Posterior vena cava (tissue), 2 donors: ENCODE measurements at regions not wholly inside any gene's neighbourhood (a gene's known extent, or its start where the extent isn't known, plus 50 kb on each side); places are given as distances from the start of the nearest gene placed in this dataset.
A peak's percentile ranks its signal among the peaks of the same experiment; 100 is the strongest.

Experiments used
- DNase-seq: peaks from one replicate; pipeline ENCODE4 v3.0.0-alpha.2; 2020; ENCODE audit warnings: low spot score
- intact Hi-C, 2 donors: fragments of 100-400 bp; cut with DNase I; formaldehyde crosslinking; loops; one replicate each; pipeline versions ENCODE4 v1.14.1 to v1.14.2; 2022 to 2023
- donor health status: DM: yes; HTN: yes; CAD: no.
- donor health status: DM: yes; HTN: yes; CAD: no.

GRCh38 chr5:39519079-39519478 lies 94.3 kb upstream of the DAB2 start:
- DNase-seq, result no peak
- intact Hi-C loops, result no loop called here

- intact Hi-C loops, result no loop called here
- DNase-seq, result no peak
Measured at GRCh38 chr5:39518516-39518915, 93.7 kb upstream of the DAB2 start.

GRCh38 chr5:39517800-39518199 lies 93.0 kb upstream of the DAB2 start:
- intact Hi-C loops, result no loop called here
- DNase-seq, result no peak

GRCh38 chr5:39515881-39516280 lies 91.1 kb upstream of the DAB2 start:
- DNase-seq, result no peak
- intact Hi-C loops, result no loop called here

GRCh38 chr5:39513236-39513635 lies 88.5 kb upstream of the DAB2 start:
- intact Hi-C loops, result no loop called here
- no peak for DNase-seq

- intact Hi-C loops, result no loop called here
- no peak for DNase-seq
Measured at GRCh38 chr5:39506211-39506610, 81.4 kb upstream of the DAB2 start.

- intact Hi-C loops, result no loop called here
- no peak for DNase-seq
Measured at GRCh38 chr5:39505791-39506190, 81.0 kb upstream of the DAB2 start.

GRCh38 chr5:39505363-39505762 lies 80.6 kb upstream of the DAB2 start:
- DNase-seq, result no peak
- intact Hi-C loops, result no loop called here

GRCh38 chr5:39503155-39503554 lies 78.4 kb upstream of the DAB2 start:
- DNase-seq, result no peak
- intact Hi-C loops, result no loop called here

GRCh38 chr5:39502704-39503103 lies 77.9 kb upstream of the DAB2 start:
- intact Hi-C loops, result no loop called here
- DNase-seq, result no peak

GRCh38 chr5:39501397-39501796 lies 76.6 kb upstream of the DAB2 start:
- intact Hi-C loops, result no loop called here
- peak; percentile 85 for DNase-seq

GRCh38 chr5:39500551-39501175 lies 75.9 kb upstream of the DAB2 start:
- intact Hi-C loops, result no loop called here

GRCh38 chr5:39498278-39498952 lies 73.6 kb upstream of the DAB2 start:
- DNase-seq, result no peak
- intact Hi-C loops, result no loop called here

More at GRCh38 chr5:39500551-39501175, 75.9 kb upstream of the DAB2 start:
- DNase-seq, result no peak

GRCh38 chr5:39497322-39497721 lies 72.5 kb upstream of the DAB2 start:
- intact Hi-C loops, result no loop called here
- DNase-seq, result no peak

GRCh38 chr5:39495227-39495626 lies 70.4 kb upstream of the DAB2 start:
- intact Hi-C loops, result no loop called here
- DNase-seq, result no peak

- intact Hi-C loops, result no loop called here
Measured at GRCh38 chr5:39494534-39494933, 69.8 kb upstream of the DAB2 start.

GRCh38 chr5:39494107-39494510 lies 69.3 kb upstream of the DAB2 start:
- intact Hi-C loops, result no loop called here
- DNase-seq, result no peak

More at GRCh38 chr5:39494534-39494933, 69.8 kb upstream of the DAB2 start:
- DNase-seq, result no peak

- intact Hi-C loops, result no loop called here
- no peak for DNase-seq
Measured at GRCh38 chr5:39491210-39491609, 66.4 kb upstream of the DAB2 start.

- DNase-seq, result no peak
- intact Hi-C loops, result no loop called here
Measured at GRCh38 chr5:39489263-39489662, 64.5 kb upstream of the DAB2 start.

GRCh38 chr5:39486790-39487189 lies 62.0 kb upstream of the DAB2 start:
- no peak for DNase-seq

GRCh38 chr5:39486361-39486760 lies 61.6 kb upstream of the DAB2 start:
- intact Hi-C loops, result no loop called here

More at GRCh38 chr5:39486790-39487189, 62.0 kb upstream of the DAB2 start:
- intact Hi-C loops, result no loop called here

More at GRCh38 chr5:39486361-39486760, 61.6 kb upstream of the DAB2 start:
- no peak for DNase-seq
